Spinal cord (tissue), 9 donors: ENCODE measurements at regions not wholly inside any gene's neighbourhood (a gene's known extent, or its start where the extent isn't known, plus 50 kb on each side); places are given as distances from the start of the nearest gene placed in this dataset.

Experiments used
- DNase-seq, 6 donors: peaks; one replicate each; pipeline versions ENCODE4 v3.0.0 to v3.0.0-alpha.2; 2013 to 2015; ENCODE audit warnings: low spot score in 6 of 6, low read depth in 4 of 6
- H3K27ac ChIP-seq: one replicate; pipeline ENCODE4 v1.5.1; 2013; ENCODE audit warnings: low read depth, low read length, control low read depth
- H3K27me3 ChIP-seq: one replicate; pipeline ENCODE4 v1.6.1; 2013; ENCODE audit warnings: low read length; ENCODE audit not compliant: control insufficient read depth, insufficient read depth
- H3K36me3 ChIP-seq: one replicate; pipeline ENCODE4 v1.6.1; 2013; ENCODE audit warnings: low read length; ENCODE audit not compliant: control insufficient read depth, insufficient read depth
- H3K4me1 ChIP-seq: one replicate; pipeline ENCODE4 v1.6.1; 2013; ENCODE audit warnings: low read length; ENCODE audit not compliant: control insufficient read depth, insufficient read depth
- H3K4me3 ChIP-seq: one replicate; pipeline ENCODE4 v1.5.1; 2013; ENCODE audit warnings: low read depth, low read length, control low read depth
- H3K9me3 ChIP-seq: one replicate; pipeline ENCODE4 v1.6.1; 2013; ENCODE audit warnings: low read length; ENCODE audit not compliant: control insufficient read depth, insufficient read depth
- WGBS: methylation state at CpG from one replicate; pipeline ENCODE4 v1.1.5; 2013; ENCODE audit warnings: missing lambda C conversion rate; ENCODE audit not compliant: insufficient coverage; 5-methylcytosine and 5-hydroxymethylcytosine counted together
- donor health status: healthy.

DNA sequence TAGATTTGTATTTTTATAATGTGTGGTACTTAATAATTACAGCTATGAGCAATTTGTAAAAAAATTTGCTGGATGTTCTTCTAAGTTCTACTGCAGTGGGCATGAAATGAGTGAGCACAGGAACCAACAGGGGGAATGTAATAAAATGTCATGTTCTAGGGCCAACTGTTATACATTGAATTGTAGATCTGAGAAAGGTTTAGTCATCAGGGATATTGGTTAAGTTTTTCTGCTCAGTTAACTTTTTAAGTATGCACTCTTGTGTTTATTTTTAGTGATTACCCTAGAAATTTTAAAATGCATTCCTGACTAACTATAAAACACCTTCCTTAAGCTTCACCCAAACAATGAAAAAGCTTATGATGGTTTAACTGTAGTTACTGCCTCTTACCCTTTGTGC is 101.8 kb downstream of the CAND1 start:
- no peak overlapping the region for H3K4me3 ChIP-seq
- no peaks in the 10 kb centered on the region for H3K27me3 ChIP-seq
- no peaks in the 10 kb centered on the region for H3K9me3 ChIP-seq
- no peak overlapping the region for H3K27ac ChIP-seq
- no peak for DNase-seq
- no peaks in the 10 kb centered on the region for H3K36me3 ChIP-seq
- no peaks in the 10 kb centered on the region for H3K4me1 ChIP-seq

DNA sequence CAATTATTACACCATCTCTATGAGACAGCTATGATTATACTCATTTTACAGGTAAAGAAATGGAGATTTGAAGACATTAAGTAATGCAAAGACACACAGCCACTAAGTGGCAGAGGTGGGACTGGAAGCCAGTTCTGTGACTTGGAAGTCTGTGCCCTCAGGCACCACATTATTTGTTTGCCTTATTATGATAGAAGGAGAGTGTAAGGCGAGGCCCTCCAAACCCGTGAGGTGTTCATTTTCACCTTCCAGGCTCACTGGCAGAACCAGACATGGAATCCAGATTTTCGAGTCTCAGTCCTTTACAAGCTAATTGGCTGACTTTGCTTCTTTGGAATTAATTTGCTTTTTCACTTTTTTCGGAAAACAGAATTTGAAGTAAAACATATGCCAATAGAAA is 107.9 kb downstream of the CAND1 start:
- no peaks in the 10 kb centered on the region for H3K9me3 ChIP-seq
- WGBS = 95% methylated on average over 3 of the region's 4 CpGs
- H3K27me3 ChIP-seq = no peaks in the 10 kb centered on the region
- no peak for DNase-seq
- H3K4me1 ChIP-seq = no peaks in the 10 kb centered on the region
- no peak overlapping the region for H3K27ac ChIP-seq
- H3K36me3 ChIP-seq = no peaks in the 10 kb centered on the region
- H3K4me3 ChIP-seq = no peak overlapping the region

DNA sequence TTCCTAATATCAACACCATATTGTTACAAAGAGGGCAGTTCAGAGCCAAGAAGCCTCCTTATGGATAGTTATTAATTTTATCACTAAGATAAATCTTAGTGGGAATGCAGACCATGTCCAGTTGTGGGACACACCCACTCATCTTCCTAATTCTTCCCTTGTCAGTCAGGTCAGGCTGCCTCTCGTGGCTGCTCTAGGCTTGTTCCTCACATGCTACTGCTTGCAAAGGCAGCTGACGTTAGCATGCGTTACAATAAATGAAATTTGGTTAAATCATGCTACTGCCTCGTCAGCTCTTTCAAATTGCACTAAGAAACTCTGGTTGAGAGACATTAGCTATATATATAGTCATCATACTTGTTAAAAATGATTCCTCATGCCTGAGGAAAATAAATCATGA is 108.4 kb downstream of the CAND1 start:
- no CpG with 5 or more reads among the region's 4 CpGs for WGBS
- Histone ChIP-seq H3K4me1 (no peaks in the 10 kb centered on the region), H3K27ac (no peak overlapping the region), H3K4me3 (no peak overlapping the region), H3K9me3 (no peaks in the 10 kb centered on the region), H3K36me3 (no peaks in the 10 kb centered on the region), H3K27me3 (no peaks in the 10 kb centered on the region)
- no peak for DNase-seq

DNA sequence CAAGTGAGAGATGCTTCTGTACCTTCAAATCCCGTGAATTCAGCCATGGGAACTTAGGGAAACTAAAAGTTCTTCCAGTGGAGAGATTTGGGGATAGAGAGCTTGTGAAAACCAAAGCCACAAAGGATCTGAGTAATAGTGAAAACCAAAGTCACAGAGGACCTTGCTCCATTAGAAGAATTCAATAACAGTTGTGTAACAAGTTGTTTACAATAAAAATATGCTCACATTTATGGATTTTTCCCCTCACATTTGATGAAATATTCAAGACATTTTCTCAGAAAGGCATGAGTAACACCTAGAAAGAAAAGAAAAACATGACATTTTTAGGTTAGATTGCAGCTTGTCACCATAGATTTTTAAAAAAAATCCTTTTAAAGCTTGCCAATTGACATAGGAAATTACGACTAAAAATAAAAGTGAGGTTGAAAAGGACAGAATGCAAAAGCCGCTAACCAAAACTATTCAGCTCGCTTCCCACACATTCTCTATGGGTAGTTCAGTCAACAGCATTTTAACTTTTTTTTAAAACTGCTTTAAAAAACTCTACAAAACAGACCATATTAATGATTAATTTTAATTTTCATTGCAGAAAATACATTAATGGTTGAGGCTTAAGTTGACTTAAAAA is 113.2 kb downstream of the CAND1 start:
- Histone ChIP-seq H3K36me3 (no peaks in the 10 kb centered on the region), H3K4me1 (no peaks in the 10 kb centered on the region), H3K27ac (no peak overlapping the region), H3K9me3 (no peaks in the 10 kb centered on the region), H3K27me3 (no peaks in the 10 kb centered on the region), H3K4me3 (no peak overlapping the region)
- DNase-seq = no peak
- no CpG with 5 or more reads among the region's 4 CpGs for WGBS

DNA sequence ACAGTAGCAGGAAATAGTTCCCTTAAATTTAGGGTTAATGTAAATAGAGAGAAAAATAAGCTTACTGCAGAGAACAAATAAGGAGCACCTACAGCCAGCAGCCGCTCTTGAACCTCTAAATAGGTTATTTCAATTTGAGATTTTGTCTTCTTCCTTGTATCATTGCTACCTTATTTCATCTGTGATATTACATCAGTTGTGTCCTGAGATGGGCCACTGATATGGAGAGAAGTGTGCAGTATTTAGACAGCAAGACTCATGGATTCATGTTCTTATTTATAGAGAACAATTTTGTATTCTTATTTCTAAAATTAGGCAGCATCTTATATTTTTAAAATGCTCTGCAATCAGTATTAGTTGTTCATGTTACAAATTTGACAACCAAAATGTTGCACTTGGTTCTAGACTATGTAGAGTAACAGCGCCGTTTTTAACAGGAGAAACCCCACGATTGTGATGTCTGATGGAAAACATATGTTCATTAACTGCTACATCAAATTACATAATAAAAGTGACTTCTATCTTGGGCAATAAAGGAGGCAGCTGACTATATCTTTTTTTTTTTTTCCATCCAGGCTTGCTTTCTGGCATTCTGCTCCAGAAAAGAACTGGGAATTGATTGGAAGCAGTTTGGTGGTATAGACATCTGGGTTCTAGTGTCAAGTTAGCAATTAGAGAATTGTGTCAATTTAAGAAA is 117.9 kb downstream of the CAND1 start:
- no peak for DNase-seq
- no CpG with 5 or more reads among the region's 4 CpGs for WGBS
- H3K4me3 ChIP-seq = no peak overlapping the region
- H3K36me3 ChIP-seq = no peaks in the 10 kb centered on the region
- H3K27me3 ChIP-seq = no peaks in the 10 kb centered on the region
- no peaks in the 10 kb centered on the region for H3K4me1 ChIP-seq
- no peak overlapping the region for H3K27ac ChIP-seq
- H3K9me3 ChIP-seq = no peaks in the 10 kb centered on the region

DNA sequence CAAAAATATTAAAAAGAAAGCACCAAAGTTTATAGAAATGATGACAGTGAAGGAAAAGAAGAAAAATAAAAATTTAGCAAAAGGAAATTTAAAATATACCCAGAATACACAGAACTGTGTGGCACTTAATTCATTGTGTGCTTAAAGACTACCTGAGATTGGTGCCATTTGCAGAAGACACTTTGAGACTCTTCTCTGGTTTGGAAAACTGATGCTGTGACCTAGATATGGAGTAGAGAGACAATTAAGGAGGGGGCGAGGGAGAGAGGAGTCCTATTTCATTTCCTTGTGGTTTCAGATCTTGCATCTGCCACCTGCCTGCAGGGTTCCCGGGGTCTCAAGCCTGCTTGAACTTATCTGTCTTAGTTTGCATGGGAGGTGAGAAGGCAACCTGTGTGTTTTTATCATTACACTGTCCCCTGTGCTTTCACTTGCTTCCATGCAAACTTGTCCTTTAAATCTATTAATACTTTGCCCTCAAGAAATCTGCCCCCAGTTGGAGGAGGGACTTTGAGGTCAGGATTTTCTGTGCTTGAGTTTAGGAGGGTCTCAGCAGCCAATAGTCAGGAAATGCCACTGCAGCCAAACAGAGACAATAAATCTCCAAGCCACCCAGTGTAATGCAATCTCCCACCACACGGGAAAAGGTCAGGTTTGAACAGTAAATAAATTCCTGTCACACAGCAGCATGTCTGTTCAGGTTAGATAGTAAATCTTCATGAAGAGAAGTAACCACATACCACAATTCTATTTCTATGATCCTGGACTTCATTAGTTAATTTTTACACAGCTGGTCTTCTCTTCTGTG is 119.4 kb downstream of the CAND1 start:
- H3K4me3 ChIP-seq = no peak overlapping the region
- no peak for DNase-seq
- H3K27me3 ChIP-seq = no peaks in the 10 kb centered on the region
- H3K27ac ChIP-seq = no peak overlapping the region
- H3K9me3 ChIP-seq = no peaks in the 10 kb centered on the region
- H3K4me1 ChIP-seq = no peaks in the 10 kb centered on the region
- 50% methylated on average over 1 of the region's 3 CpGs for WGBS
- no peaks in the 10 kb centered on the region for H3K36me3 ChIP-seq

DNA sequence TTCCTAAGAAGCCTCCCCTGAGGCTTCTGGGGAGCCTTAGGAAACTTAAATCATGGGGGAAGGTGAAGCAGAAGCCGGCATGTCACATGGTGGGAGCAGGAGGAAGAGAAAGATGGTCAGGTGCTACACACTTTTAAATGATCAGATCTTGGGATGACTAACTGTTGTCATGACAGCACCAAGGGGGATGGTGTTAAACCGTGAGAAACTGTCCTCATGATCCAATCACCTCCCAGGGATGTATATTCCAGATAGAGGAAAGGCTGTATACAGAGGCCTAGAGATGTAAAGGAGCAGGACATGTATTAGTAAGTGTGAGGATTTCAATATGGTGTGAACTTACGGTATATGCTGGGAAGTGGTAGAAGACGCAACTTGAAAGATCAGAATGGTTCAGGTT is 121.1 kb downstream of the CAND1 start:
- Histone ChIP-seq H3K9me3 (no peaks in the 10 kb centered on the region), H3K36me3 (no peaks in the 10 kb centered on the region), H3K4me3 (no peak overlapping the region), H3K27ac (no peak overlapping the region), H3K27me3 (no peaks in the 10 kb centered on the region), H3K4me1 (no peaks in the 10 kb centered on the region)
- WGBS = 93% methylated on average over 3 of the region's 4 CpGs
- DNase-seq = no peak

DNA sequence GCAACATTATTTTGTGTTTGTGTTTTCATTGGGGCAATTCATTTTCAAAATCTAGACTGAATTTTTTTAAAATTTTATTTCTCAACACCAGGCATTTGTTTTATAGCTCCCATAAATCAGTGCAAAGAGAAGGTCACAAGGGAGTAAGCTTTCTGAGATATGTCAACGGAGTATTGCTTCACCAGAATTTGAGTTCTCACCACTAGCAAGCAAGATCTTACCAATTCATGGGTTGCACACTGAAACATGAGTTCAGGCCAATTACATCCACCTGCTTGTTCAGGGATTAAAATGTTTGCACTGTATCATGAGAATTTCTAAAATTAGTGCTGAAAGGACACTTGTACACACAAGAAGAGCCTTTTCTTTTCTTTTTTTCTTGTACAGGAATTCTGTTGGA is 121.9 kb downstream of the CAND1 start:
- no CpG with 5 or more reads among the region's 1 CpG for WGBS
- no peaks in the 10 kb centered on the region for H3K27me3 ChIP-seq
- H3K4me3 ChIP-seq = no peak overlapping the region
- no peak for DNase-seq
- H3K4me1 ChIP-seq = no peaks in the 10 kb centered on the region
- H3K36me3 ChIP-seq = no peaks in the 10 kb centered on the region
- no peak overlapping the region for H3K27ac ChIP-seq
- no peaks in the 10 kb centered on the region for H3K9me3 ChIP-seq

DNA sequence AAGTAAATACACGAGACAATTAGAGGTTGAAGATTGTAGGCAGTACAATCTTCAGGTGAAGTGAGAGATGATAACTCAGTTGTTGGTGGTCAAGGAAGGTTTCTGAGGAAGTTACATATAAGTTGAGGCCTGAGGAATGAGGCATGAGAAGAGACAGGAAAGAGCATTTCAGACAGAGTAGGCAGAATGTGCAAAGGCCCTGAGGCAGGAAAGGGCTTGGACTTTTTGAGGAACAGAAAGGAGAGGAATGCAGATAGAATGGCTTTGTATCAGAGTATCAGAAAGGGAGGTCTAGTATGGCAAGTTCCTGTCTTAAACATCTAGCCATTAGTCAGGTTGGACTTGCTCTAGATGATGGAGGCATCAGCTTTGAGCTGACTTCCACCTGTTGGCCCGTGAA is 122.5 kb downstream of the CAND1 start:
- 83% methylated on average over 2 of the region's 2 CpGs for WGBS
- DNase-seq = no peak
- Histone ChIP-seq H3K27me3 (no peaks in the 10 kb centered on the region), H3K36me3 (no peaks in the 10 kb centered on the region), H3K4me3 (no peak overlapping the region), H3K4me1 (no peaks in the 10 kb centered on the region), H3K9me3 (no peaks in the 10 kb centered on the region), H3K27ac (no peak overlapping the region)

DNA sequence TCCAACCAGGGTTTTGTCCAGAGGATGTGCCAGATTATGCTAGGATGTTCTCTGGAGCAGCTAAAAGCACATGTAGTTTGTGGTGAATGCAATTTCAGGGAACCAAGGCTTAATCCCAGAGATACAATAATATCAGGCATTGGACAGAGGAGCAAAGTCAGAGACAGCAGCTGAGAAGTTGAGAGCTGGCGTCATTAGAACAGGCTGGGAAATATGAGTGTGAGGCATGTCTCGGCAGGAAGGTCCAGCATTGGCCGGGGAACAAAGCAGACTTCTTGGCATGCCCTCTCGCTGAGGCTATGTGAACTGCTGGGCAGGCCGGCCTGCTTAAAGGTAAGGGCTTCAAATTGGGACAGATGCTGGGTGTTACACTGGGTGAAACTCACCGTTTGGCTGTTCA is 125.4 kb downstream of the CAND1 start:
- no peaks in the 10 kb centered on the region for H3K36me3 ChIP-seq
- H3K4me3 ChIP-seq = no peak overlapping the region
- peak in 3 of 6 donors; percentile 25 to 73 (median 38) for DNase-seq
- no peaks in the 10 kb centered on the region for H3K9me3 ChIP-seq
- no peaks in the 10 kb centered on the region for H3K4me1 ChIP-seq
- WGBS = 27% methylated on average over 5 of the region's 6 CpGs
- H3K27me3 ChIP-seq = no peaks in the 10 kb centered on the region
- peak overlapping the region; percentile 65 for H3K27ac ChIP-seq
